AG10803 (cell line): ENCODE measurements at regions not wholly inside any gene's neighbourhood (a gene's known extent, or its start where the extent isn't known, plus 50 kb on each side); places are given as distances from the start of the nearest gene placed in this dataset.

Source experiments
- DNase-seq: peaks from one replicate; pipeline ENCODE4 v3.0.0; 2010; ENCODE audit warnings: low read depth
- H3K4me3 ChIP-seq: 2 replicates; pipeline ENCODE4 v1.5.1; 2011; ENCODE audit warnings: mild to moderate bottlenecking, low read length, control low read depth
- TF ChIP-seq, protein P1 (sequence below): conservative IDR thresholded peaks from 2 replicates; pipeline ENCODE4 v1.5.1; 2011; ENCODE audit warnings: mild to moderate bottlenecking, low read length, control low read depth, inconsistent platforms

DNA sequence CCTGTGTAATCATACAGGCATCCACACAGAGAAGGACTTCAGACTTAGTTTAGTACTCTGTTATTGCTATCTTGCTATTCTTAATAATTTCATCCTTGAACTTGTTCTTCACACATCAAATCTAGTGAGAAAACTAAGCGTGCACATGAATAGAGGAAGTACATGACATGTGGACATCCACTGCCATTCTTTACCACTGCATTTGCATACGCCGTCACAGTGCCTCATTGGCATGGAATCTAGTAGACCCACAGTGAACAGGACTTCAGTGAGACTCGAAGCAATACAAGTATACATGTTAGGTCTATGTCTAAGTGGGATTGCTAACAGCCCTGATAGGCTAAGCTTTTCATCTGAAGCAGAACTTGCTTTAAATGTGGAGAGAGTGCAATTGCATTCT is 592.1 kb downstream of the TLE4 start:
- TF ChIP-seq, protein P1, sequence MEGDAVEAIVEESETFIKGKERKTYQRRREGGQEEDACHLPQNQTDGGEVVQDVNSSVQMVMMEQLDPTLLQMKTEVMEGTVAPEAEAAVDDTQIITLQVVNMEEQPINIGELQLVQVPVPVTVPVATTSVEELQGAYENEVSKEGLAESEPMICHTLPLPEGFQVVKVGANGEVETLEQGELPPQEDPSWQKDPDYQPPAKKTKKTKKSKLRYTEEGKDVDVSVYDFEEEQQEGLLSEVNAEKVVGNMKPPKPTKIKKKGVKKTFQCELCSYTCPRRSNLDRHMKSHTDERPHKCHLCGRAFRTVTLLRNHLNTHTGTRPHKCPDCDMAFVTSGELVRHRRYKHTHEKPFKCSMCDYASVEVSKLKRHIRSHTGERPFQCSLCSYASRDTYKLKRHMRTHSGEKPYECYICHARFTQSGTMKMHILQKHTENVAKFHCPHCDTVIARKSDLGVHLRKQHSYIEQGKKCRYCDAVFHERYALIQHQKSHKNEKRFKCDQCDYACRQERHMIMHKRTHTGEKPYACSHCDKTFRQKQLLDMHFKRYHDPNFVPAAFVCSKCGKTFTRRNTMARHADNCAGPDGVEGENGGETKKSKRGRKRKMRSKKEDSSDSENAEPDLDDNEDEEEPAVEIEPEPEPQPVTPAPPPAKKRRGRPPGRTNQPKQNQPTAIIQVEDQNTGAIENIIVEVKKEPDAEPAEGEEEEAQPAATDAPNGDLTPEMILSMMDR = no peak
- H3K4me3 ChIP-seq = no peak overlapping the region
- DNase-seq = no peak

DNA sequence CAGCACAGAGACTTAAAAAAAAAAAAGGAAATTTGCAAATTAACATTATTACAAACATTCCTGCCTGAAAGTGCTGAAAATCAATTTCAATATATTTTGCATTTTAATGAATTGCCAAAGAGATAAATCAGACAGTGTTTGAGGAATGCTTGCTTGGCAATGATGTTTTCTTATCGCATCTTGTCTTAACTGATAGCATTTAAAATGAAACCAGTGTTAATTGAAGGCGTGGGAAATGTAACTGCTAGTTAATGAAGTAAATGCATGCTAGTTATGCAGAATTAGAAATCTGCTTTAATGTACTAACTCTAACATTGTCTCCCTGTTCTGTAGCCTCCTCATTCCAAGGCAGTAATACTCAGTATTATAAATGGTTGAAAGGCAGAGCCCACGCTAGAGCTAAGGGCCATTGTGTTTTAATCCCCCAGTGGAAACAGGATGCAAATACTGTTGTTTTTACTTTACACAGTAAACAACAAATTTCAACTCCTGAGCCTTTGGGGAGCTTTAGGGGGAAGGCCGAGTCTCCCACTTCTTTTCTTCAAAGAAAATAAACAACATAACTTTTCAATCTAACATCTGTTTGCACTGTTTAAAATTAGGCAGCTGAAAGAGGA is 586.9 kb downstream of the TLE4 start:
- no peak for DNase-seq
- TF ChIP-seq, protein P1 = no peak
- no peak overlapping the region for H3K4me3 ChIP-seq

DNA sequence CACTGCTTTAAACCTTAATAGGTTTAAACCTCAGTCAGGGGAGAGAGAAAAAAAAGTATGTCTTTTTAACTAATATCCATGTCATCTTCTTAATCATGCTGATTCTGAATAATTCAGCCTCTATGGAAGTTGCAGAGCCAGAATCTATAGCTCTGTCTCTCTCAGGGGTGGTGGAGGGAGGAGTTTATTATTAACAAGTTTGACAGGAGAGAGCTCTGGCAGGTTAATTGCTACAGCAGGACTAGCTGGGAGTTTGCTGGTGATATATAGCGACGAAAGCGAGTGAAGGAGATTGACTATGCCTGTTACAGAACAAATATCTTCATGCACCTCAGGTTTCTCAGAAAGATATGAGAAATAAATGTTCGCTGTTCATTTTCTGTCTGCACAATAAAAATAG is 586.4 kb downstream of the TLE4 start:
- H3K4me3 ChIP-seq = no peak overlapping the region
- TF ChIP-seq, protein P1 = no peak
- no peak for DNase-seq

GRCh38 chr9:80157561-80157983 is 585.8 kb downstream of the TLE4 start:
- H3K4me3 ChIP-seq = no peak overlapping the region
- TF ChIP-seq, protein P1 = no peak
- no peak for DNase-seq

DNA sequence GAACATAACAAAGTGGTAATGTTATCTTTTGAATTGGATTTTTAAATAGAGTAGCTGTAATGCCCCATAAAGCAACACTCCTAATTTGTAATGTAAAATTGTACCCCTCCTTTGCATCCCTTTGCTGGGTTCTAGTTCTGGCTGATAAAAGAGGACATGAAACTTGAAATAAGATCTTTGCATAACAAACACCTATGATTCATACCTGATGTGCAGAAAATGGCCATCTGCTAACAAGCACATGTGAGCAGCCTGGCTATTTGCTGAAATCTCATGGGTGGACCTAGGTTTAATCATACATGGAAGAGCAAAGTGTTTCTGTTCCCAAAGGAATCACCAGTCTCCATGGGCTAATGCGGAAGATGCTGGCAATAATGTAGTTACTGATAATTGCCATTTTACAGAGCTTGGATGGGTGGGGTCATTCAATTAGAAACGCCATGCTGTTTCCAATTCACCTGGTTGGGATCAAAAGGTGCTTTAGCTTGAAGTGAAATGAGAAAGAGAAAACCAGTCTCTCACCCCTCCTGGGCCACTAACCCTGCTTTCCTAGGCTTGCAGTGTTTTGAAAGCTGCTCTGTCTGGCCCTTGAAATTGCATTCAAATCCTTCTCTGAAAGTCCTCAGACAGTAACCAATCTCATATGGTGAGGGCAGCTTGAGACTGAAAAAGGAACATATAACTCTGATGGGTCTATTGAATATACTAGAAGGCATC is 585.1 kb downstream of the TLE4 start:
- no peak overlapping the region for H3K4me3 ChIP-seq
- TF ChIP-seq, protein P1 = no peak
- DNase-seq = no peak

DNA sequence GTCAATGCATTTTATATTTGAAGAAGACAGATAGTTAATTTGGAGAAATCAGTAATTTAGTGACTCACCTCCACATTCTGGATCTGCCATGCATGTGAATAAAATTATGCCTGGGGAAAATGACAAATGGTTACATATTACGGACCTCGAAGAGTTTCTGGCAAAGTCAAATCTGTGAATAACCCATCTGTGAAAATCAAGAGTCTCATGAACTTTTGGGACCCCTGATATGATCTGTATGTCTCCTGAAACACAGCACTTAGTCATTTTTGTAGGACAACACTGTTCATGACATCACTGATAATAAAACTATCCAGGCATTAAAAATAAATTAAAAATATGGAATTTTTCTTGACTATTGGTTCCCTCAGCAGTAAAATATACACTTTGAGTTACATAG is 584.5 kb downstream of the TLE4 start:
- no peak overlapping the region for H3K4me3 ChIP-seq
- TF ChIP-seq, protein P1 = no peak
- DNase-seq = no peak

GRCh38 chr9:80147866-80148265 is 576.1 kb downstream of the TLE4 start:
- TF ChIP-seq, protein P1 = no peak
- no peak for DNase-seq
- H3K4me3 ChIP-seq = no peak overlapping the region
